GM23248 (cell line): ENCODE measurements at regions not wholly inside any gene's neighbourhood (a gene's known extent, or its start where the extent isn't known, plus 50 kb on each side); places are given as distances from the start of the nearest gene placed in this dataset.
A peak's percentile ranks its signal among the peaks of the same experiment; 100 is the strongest.

Source experiments
- DNase-seq: peaks from one replicate; pipeline ENCODE4 v3.0.0-alpha.2; 2015
- H2AFZ ChIP-seq: fragments of 200-600 bp; sonication (generic); 2 replicates; pipeline ENCODE4 v1.6.1; 2016; ENCODE audit warnings: antibody characterized with exemption
- H3F3A ChIP-seq: fragments of 200-600 bp; sonication (generic); 2 replicates; pipeline ENCODE4 v1.6.1; 2016; ENCODE audit warnings: mild to moderate bottlenecking, antibody characterized with exemption, mixed run types; ENCODE audit not compliant: insufficient read depth
- H3K27ac ChIP-seq: fragments of 200-600 bp; sonication (generic); 2 replicates; pipeline ENCODE4 v1.5.1; 2016; ENCODE audit warnings: mild to moderate bottlenecking
- H3K27me3 ChIP-seq: fragments of 200-600 bp; sonication (generic); replicated peaks from 2 replicates; pipeline ENCODE4 v1.6.1; 2016; ENCODE audit warnings: mild to moderate bottlenecking; ENCODE audit not compliant: insufficient read depth
- H3K36me3 ChIP-seq: fragments of 200-600 bp; sonication (generic); 2 replicates; pipeline ENCODE4 v1.6.1; 2016; ENCODE audit warnings: low read depth, mild to moderate bottlenecking
- H3K4me1 ChIP-seq: fragments of 200-600 bp; sonication (generic); 2 replicates; pipeline ENCODE4 v1.6.1; 2016; ENCODE audit warnings: mild to moderate bottlenecking; ENCODE audit not compliant: insufficient read depth
- H3K4me2 ChIP-seq: fragments of 200-600 bp; sonication (generic); one replicate; pipeline ENCODE4 v1.6.1; 2016; ENCODE audit warnings: mild to moderate bottlenecking; ENCODE audit not compliant: unreplicated experiment
- H3K4me3 ChIP-seq: fragments of 200-600 bp; sonication (generic); 2 replicates; pipeline ENCODE4 v1.5.1; 2016; ENCODE audit warnings: mild to moderate bottlenecking
- H3K79me2 ChIP-seq: fragments of 200-600 bp; sonication (generic); 2 replicates; pipeline ENCODE4 v1.6.1; 2016; ENCODE audit warnings: mild to moderate bottlenecking; ENCODE audit not compliant: insufficient read depth
- H3K9ac ChIP-seq: fragments of 200-600 bp; sonication (generic); 2 replicates; pipeline ENCODE4 v1.6.1; 2016; ENCODE audit warnings: mild to moderate bottlenecking
- H3K9me2 ChIP-seq: fragments of 200-600 bp; sonication (generic); 2 replicates; pipeline ENCODE4 v1.6.1; 2016; ENCODE audit warnings: mixed run types, mild to moderate bottlenecking, moderate library complexity; ENCODE audit not compliant: insufficient read depth
- H3K9me3 ChIP-seq: fragments of 200-600 bp; sonication (generic); one replicate; pipeline ENCODE4 v1.6.1; 2017; ENCODE audit warnings: low read depth
- H4K20me1 ChIP-seq: fragments of 200-600 bp; sonication (generic); 2 replicates; pipeline ENCODE4 v1.6.0; 2016; ENCODE audit not compliant: insufficient read depth
- EZH2 ChIP-seq: fragments of 200-600 bp; sonication (generic); IDR thresholded peaks from 2 replicates; pipeline ENCODE4 v1.6.1; 2018; ENCODE audit warnings: antibody characterized with exemption, mild to moderate bottlenecking; ENCODE audit not compliant: insufficient read depth, poor library complexity, severe bottlenecking
- EZH2phosphoT487 ChIP-seq: fragments of 200-600 bp; sonication (generic); IDR thresholded peaks from 2 replicates; pipeline ENCODE4 v1.6.1; 2018; ENCODE audit warnings: antibody characterized with exemption, moderate library complexity, mild to moderate bottlenecking, low read depth; ENCODE audit not compliant: insufficient read depth
- WGBS, 2 experiments: methylation state at CpG; one replicate each; pipeline ENCODE4 v1.1.6; 2015 to 2017; ENCODE audit warnings: low lambda C conversion rate in 2 of 2, low coverage in 1 of 2; ENCODE audit errors: missing lambda C conversion rate in 2 of 2; 5-methylcytosine and 5-hydroxymethylcytosine counted together
- in situ Hi-C: fragments of 300-500 bp; cut with MboI; formaldehyde crosslinking; loops from 2 replicates; pipeline ENCODE4 v1.15.0; 2020

- no peaks in the 10 kb centered on the region for H3K27me3 ChIP-seq
- H3K9me2 ChIP-seq, result no peaks in the 10 kb centered on the region
- in situ Hi-C loops, result no loop called here
Observed at GRCh38 chrX:42496239-42496638, 281.7 kb downstream of the PPP1R2C start.

GRCh38 chrX:42495139-42495538 lies 282.8 kb downstream of the PPP1R2C start:
- Histone ChIP-seq H3K27me3 (no peaks in the 10 kb centered on the region), H3K9ac (no peak overlapping the region), H3K4me2 (no peak overlapping the region), H3K79me2 (no peaks in the 10 kb centered on the region), H3K4me1 (no peaks in the 10 kb centered on the region), H3K4me3 (no peak overlapping the region), H2AFZ (no peak overlapping the region), H3K9me2 (no peaks in the 10 kb centered on the region), H3K36me3 (no peaks in the 10 kb centered on the region), H3F3A (no peaks in the 10 kb centered on the region), H3K27ac (no peak overlapping the region), H3K9me3 (no peaks in the 10 kb centered on the region), H4K20me1 (no peaks in the 10 kb centered on the region)
- TF ChIP-seq EZH2phosphoT487, result no peak
- no peak for TF ChIP-seq EZH2
- in situ Hi-C loops, result no loop called here
- no peak for DNase-seq
- 60 to 71% methylated on average over 7 of the region's 7 CpGs for WGBS, 2 experiments

More at GRCh38 chrX:42496239-42496638, 281.7 kb downstream of the PPP1R2C start:
- TF ChIP-seq EZH2 (no peak), EZH2phosphoT487 (no peak)
- H3K4me2 ChIP-seq, result no peak overlapping the region
- no peak overlapping the region for H3K4me3 ChIP-seq
- H2AFZ ChIP-seq, result no peak overlapping the region
- DNase-seq, result no peak
- no peak overlapping the region for H3K9ac ChIP-seq
- H3F3A ChIP-seq, result no peaks in the 10 kb centered on the region
- no peaks in the 10 kb centered on the region for H3K9me3 ChIP-seq
- no peaks in the 10 kb centered on the region for H3K36me3 ChIP-seq
- no peaks in the 10 kb centered on the region for H4K20me1 ChIP-seq
- H3K4me1 ChIP-seq, result no peaks in the 10 kb centered on the region
- H3K79me2 ChIP-seq, result no peaks in the 10 kb centered on the region
- H3K27ac ChIP-seq, result no peak overlapping the region

- H3K9me2 ChIP-seq, result no peaks in the 10 kb centered on the region
- no peaks in the 10 kb centered on the region for H4K20me1 ChIP-seq
- H3K36me3 ChIP-seq, result no peaks in the 10 kb centered on the region
- no peaks in the 10 kb centered on the region for H3K4me1 ChIP-seq
- no peak overlapping the region for H3K4me2 ChIP-seq
- no peaks in the 10 kb centered on the region for H3F3A ChIP-seq
- DNase-seq, result no peak
- no peak overlapping the region for H3K4me3 ChIP-seq
- no peaks in the 10 kb centered on the region for H3K79me2 ChIP-seq
- in situ Hi-C loops, result no loop called here
- H3K9me3 ChIP-seq, result no peaks in the 10 kb centered on the region
- 30 to 32% methylated on average over 2 of the region's 2 CpGs for WGBS, 2 experiments
- no peaks in the 10 kb centered on the region for H3K27me3 ChIP-seq
- H3K27ac ChIP-seq, result no peak overlapping the region
- TF ChIP-seq EZH2, result no peak
- TF ChIP-seq EZH2phosphoT487, result no peak
- H2AFZ ChIP-seq, result no peak overlapping the region
- H3K9ac ChIP-seq, result no peak overlapping the region
Observed at GRCh38 chrX:42491137-42491907, 286.6 kb downstream of the PPP1R2C start.

- no peaks in the 10 kb centered on the region for H3F3A ChIP-seq
- no peak for DNase-seq
- no peak overlapping the region for H2AFZ ChIP-seq
- no peaks in the 10 kb centered on the region for H3K27me3 ChIP-seq
- H3K9ac ChIP-seq, result no peak overlapping the region
- no peaks in the 10 kb centered on the region for H3K9me2 ChIP-seq
- H3K27ac ChIP-seq, result no peak overlapping the region
- WGBS, 2 experiments, result 19 to 31% methylated on average over 2 to 3 of the region's 3 CpGs
- H4K20me1 ChIP-seq, result no peaks in the 10 kb centered on the region
- in situ Hi-C loops, result no loop called here
- H3K9me3 ChIP-seq, result no peaks in the 10 kb centered on the region
- H3K79me2 ChIP-seq, result no peaks in the 10 kb centered on the region
- no peaks in the 10 kb centered on the region for H3K4me1 ChIP-seq
- H3K36me3 ChIP-seq, result no peaks in the 10 kb centered on the region
- no peak overlapping the region for H3K4me2 ChIP-seq
- TF ChIP-seq EZH2phosphoT487 (no peak), EZH2 (no peak)
- no peak overlapping the region for H3K4me3 ChIP-seq
Observed at GRCh38 chrX:42490111-42490510, 287.9 kb downstream of the PPP1R2C start.

GRCh38 chrX:42485601-42486000 lies 292.4 kb downstream of the PPP1R2C start:
- no peaks in the 10 kb centered on the region for H3F3A ChIP-seq
- H3K79me2 ChIP-seq, result no peaks in the 10 kb centered on the region
- no peak overlapping the region for H3K27ac ChIP-seq
- no peak overlapping the region for H3K4me3 ChIP-seq
- DNase-seq, result peak; percentile 2
- H3K9ac ChIP-seq, result no peak overlapping the region
- H3K4me2 ChIP-seq, result no peak overlapping the region
- no peak overlapping the region for H2AFZ ChIP-seq
- no peaks in the 10 kb centered on the region for H3K27me3 ChIP-seq
- no peaks in the 10 kb centered on the region for H3K4me1 ChIP-seq
- no peaks in the 10 kb centered on the region for H3K9me3 ChIP-seq
- H4K20me1 ChIP-seq, result no peaks in the 10 kb centered on the region
- in situ Hi-C loops, result no loop called here
- H3K9me2 ChIP-seq, result no peaks in the 10 kb centered on the region
- no peaks in the 10 kb centered on the region for H3K36me3 ChIP-seq
- TF ChIP-seq EZH2phosphoT487 (no peak), EZH2 (no peak)
- 40 to 45% methylated on average over 2 of the region's 2 CpGs for WGBS, 2 experiments
